ENCODE measurements at regions not wholly inside any gene's neighbourhood (a gene's known extent, or its start where the extent isn't known, plus 50 kb on each side); places are given as distances from the start of the nearest gene placed in this dataset.

DNA sequence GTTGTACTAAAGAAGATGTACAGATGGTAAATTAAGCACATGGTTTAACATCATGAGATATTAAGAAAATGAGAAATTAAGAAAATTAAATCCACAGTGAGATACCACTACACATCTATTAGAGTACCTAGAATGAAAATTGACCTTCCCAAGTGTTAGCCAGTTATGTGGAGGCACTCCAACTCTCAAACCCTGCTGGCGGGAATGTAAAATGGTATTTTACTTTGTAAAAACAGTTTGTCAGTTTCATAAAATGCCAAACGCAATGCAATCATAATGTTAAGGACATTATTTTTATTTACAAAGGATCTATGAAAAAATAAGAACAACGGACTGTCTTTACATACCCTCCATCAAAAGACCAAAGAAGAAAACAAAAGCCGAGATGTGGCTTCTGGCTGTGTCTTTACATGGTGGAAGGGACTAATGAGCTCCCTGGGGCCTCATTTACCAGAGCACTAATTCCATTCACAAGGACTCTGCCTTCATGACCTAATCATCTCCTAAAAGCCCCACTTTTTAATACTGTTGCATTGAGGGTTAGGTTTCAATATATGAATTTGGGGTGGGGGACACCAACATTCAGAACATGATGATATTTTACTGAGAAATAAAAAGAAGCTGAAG is 1178.7 kb downstream of the AACS start:
- H3K4me3 ChIP-seq (ENCODE audit: low read depth, low read length): no peak overlapping the region
- TF ChIP-seq, protein P1, sequence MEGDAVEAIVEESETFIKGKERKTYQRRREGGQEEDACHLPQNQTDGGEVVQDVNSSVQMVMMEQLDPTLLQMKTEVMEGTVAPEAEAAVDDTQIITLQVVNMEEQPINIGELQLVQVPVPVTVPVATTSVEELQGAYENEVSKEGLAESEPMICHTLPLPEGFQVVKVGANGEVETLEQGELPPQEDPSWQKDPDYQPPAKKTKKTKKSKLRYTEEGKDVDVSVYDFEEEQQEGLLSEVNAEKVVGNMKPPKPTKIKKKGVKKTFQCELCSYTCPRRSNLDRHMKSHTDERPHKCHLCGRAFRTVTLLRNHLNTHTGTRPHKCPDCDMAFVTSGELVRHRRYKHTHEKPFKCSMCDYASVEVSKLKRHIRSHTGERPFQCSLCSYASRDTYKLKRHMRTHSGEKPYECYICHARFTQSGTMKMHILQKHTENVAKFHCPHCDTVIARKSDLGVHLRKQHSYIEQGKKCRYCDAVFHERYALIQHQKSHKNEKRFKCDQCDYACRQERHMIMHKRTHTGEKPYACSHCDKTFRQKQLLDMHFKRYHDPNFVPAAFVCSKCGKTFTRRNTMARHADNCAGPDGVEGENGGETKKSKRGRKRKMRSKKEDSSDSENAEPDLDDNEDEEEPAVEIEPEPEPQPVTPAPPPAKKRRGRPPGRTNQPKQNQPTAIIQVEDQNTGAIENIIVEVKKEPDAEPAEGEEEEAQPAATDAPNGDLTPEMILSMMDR (IDR thresholded peaks at IDR 0.05; ENCODE audit: low read depth, low read length): no peak
- DNase-seq: no peak
- H3K27me3 ChIP-seq (ENCODE audit: insufficient read depth, low read depth, severe bottlenecking): no peaks in the 10 kb centered on the region
- no peaks in the 10 kb centered on the region for H3K9me3 ChIP-seq (ENCODE audit: severe bottlenecking)
- no peak overlapping the region for H3K27ac ChIP-seq
- no peaks in the 10 kb centered on the region for H3K36me3 ChIP-seq

DNA sequence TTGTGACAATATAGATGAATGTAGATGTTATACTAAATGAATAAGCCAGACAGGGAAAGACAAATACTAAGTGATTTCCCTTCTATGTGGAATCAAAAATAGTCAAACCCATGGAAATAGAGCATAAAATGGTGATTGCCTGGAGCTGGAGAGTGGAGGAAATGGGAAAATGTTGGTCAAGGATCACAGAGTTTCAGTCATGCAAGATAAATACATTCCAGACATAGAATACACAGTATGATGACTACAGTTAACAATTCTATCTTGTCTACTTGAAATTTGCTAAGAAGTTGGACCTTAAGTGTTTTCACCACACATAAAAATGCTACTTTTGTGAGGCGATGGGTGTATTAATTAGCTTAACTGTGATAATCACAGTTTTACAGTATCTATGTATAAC is 1182.7 kb downstream of the AACS start:
- Histone ChIP-seq H3K27me3 (ENCODE audit: insufficient read depth, low read depth, severe bottlenecking) (peaks cover 20% of the 10 kb centered on the region), H3K9me3 (ENCODE audit: severe bottlenecking) (no peaks in the 10 kb centered on the region), H3K27ac (no peak overlapping the region), H3K36me3 (no peaks in the 10 kb centered on the region), H3K4me3 (ENCODE audit: low read depth, low read length) (no peak overlapping the region)
- no peak for DNase-seq
- TF ChIP-seq, protein P1 (IDR thresholded peaks at IDR 0.05; ENCODE audit: low read depth, low read length): no peak

DNA sequence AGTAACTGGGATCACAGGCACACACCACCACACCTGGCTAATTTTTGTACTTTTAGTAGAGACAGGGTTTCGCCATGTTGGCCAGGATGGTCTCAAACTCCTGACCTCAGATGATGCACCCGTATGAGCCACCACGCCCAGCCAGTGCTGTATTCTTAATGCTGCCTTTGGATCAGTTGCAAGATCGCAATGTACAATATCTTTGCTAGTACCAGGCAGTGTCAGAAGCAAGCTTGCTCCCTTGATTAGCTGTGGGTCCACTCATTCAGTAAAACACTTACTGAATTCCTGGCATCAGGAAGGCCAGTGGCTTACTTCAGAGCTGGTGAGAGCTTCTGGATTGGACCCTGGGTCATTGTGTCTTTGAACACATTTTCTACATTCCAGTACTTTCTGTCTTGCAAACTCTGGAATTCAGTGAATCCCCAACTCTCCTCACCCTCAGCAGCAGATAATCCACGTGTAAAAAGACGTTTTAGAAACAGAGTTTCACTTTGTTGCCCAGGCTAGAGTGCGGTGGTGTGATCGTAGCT is 1183.7 kb downstream of the AACS start:
- Histone ChIP-seq H3K27ac (no peak overlapping the region), H3K4me3 (ENCODE audit: low read depth, low read length) (no peak overlapping the region), H3K9me3 (ENCODE audit: severe bottlenecking) (no peaks in the 10 kb centered on the region), H3K27me3 (ENCODE audit: insufficient read depth, low read depth, severe bottlenecking) (peaks cover 29% of the 10 kb centered on the region), H3K36me3 (no peaks in the 10 kb centered on the region)
- DNase-seq: no peak
- TF ChIP-seq, protein P1 (IDR thresholded peaks at IDR 0.05; ENCODE audit: low read depth, low read length): no peak

DNA sequence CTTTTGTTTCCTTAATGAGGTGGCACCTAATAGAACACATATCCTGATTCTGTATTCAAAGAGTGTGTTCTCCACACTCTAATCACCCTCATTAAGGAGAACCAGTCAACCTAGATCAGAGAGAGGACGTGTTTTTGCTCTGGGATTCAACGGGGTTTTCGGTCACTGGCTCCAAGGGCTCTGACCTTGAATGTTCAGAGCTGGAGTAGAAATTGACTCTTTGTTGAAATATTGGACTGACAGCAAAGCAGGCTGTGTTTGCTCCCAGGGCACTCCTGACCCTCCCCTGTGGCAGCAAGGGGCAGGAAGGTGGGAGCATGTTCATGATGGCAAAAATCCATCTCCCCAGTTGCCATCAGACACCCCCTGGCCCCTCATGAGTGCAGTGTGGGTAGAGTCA is 1193.0 kb downstream of the AACS start:
- H3K36me3 ChIP-seq: no peaks in the 10 kb centered on the region
- no peak for DNase-seq
- H3K27ac ChIP-seq: no peak overlapping the region
- H3K27me3 ChIP-seq (ENCODE audit: insufficient read depth, low read depth, severe bottlenecking): peaks cover 23% of the 10 kb centered on the region
- no peak overlapping the region for H3K4me3 ChIP-seq (ENCODE audit: low read depth, low read length)
- no peaks in the 10 kb centered on the region for H3K9me3 ChIP-seq (ENCODE audit: severe bottlenecking)
- TF ChIP-seq, protein P1 (IDR thresholded peaks at IDR 0.05; ENCODE audit: low read depth, low read length): no peak

DNA sequence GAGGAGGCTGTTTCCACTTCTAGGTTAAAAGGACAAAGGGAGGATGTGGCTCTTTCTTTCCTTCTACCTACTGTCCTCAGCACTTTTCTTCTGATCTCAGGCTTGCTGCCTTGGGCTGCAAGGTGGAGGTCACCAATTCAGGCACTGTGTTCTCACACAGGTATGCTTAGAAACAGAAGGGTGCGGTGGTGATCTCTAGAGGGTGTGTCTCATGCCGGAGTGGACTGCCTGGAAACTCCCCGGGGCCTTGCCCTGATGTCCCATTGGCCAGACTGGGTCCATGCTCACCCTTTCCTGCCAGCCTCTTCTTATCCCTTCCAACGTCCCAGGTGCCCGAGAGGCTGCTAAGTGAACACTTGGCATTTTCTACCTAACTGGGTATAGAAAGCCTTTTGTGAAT is 1197.6 kb downstream of the AACS start:
- Histone ChIP-seq H3K9me3 (ENCODE audit: severe bottlenecking) (no peaks in the 10 kb centered on the region), H3K36me3 (no peaks in the 10 kb centered on the region), H3K27ac (no peak overlapping the region), H3K4me3 (ENCODE audit: low read depth, low read length) (no peak overlapping the region), H3K27me3 (ENCODE audit: insufficient read depth, low read depth, severe bottlenecking) (peaks cover 20% of the 10 kb centered on the region)
- no peak for DNase-seq
- TF ChIP-seq, protein P1 (IDR thresholded peaks at IDR 0.05; ENCODE audit: low read depth, low read length): no peak

DNA sequence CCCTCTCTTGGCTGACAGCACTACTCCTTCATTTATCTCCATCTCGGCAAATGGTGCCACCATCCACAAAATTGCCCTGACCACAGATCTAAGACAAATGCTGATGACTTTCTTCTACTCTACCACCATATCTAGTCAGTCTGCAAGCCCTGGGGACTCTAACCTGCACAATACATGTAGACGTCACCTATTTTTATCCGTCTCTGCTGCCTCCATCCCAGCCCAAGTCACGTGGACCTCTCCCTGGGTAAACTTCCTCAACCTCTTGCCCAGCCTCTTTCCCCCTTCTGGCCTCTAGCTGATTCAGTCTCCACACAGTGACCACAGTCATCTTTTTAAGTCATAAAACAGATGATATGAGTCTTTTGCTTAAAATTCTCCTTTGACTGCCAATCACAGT is 1203.0 kb downstream of the AACS start:
- Histone ChIP-seq H3K4me3 (ENCODE audit: low read depth, low read length) (no peak overlapping the region), H3K27me3 (ENCODE audit: insufficient read depth, low read depth, severe bottlenecking) (peaks cover 20% of the 10 kb centered on the region), H3K9me3 (ENCODE audit: severe bottlenecking) (no peaks in the 10 kb centered on the region), H3K27ac (no peak overlapping the region), H3K36me3 (no peaks in the 10 kb centered on the region)
- TF ChIP-seq, protein P1 (IDR thresholded peaks at IDR 0.05; ENCODE audit: low read depth, low read length): no peak
- no peak for DNase-seq
